SK-N-SH (cell line): ENCODE measurements at regions not wholly inside any gene's neighbourhood (a gene's known extent, or its start where the extent isn't known, plus 50 kb on each side); places are given as distances from the start of the nearest gene placed in this dataset.

ENCODE experiments used
- CTCF ChIA-PET: fragments of 300-600, 350-600 bp; formaldehyde crosslinking; extraction: SDS; loops from one replicate; lab custom pipeline; 2021; lab: Yijun Ruan, JAX
- POLR2A ChIA-PET: fragments of 350-600 bp; sonication (Branson Sonifier 250); formaldehyde crosslinking; extraction: SDS; loops from one replicate; lab custom pipeline; 2020; ENCODE audit warnings: antibody characterized with exemption, inconsistent platforms; lab: Yijun Ruan, JAX
- DNase-seq: peaks from one replicate; pipeline ENCODE4 v3.0.0; 2012
- H2AFZ ChIP-seq: fragments of 200-600 bp; sonication (generic); 2 replicates; pipeline ENCODE4 v1.8.1; 2016; ENCODE audit warnings: antibody characterized with exemption, mild to moderate bottlenecking, low read depth
- H3F3A ChIP-seq: fragments of 200-600 bp; sonication (generic); replicated peaks from 2 replicates; pipeline ENCODE3; 2016; ENCODE audit warnings: antibody characterized with exemption, mild to moderate bottlenecking; ENCODE audit not compliant: insufficient read depth
- H3K27ac ChIP-seq, 2 experiments: fragments of 200-500 bp in 1 of 2; fragments of 200-600 bp in 1 of 2; sonication (Bioruptor generic) in 1 of 2; sonication (generic), shearing (Covaris generic) in 1 of 2; 2 replicates each; pipeline versions ENCODE4 v1.5.1 to v1.6.1; 2014 to 2016; ENCODE audit warnings: low read depth in 2 of 2, inconsistent platforms in 1 of 2, low read length in 1 of 2, mild to moderate bottlenecking in 1 of 2, mixed read lengths in 1 of 2
- H3K27me3 ChIP-seq: fragments of 200-600 bp; sonication (generic), shearing (Covaris generic); 2 replicates; pipeline ENCODE4 v1.6.1; 2016; ENCODE audit warnings: mixed run types; ENCODE audit not compliant: insufficient read depth
- H3K36me3 ChIP-seq, 2 experiments: fragments of 200-500 bp in 1 of 2; fragments of 200-600 bp in 1 of 2; sonication (Bioruptor generic) in 1 of 2; sonication (generic) in 1 of 2; replicated peaks in 1 of 2; 2 replicates each; pipeline versions ENCODE3 to v1.5.1; 2014 to 2016; ENCODE audit warnings: low read length in 1 of 2, mild to moderate bottlenecking in 1 of 2; ENCODE audit not compliant: insufficient read depth in 2 of 2, control insufficient read depth in 1 of 2
- H3K4me1 ChIP-seq, 2 experiments: fragments of 200-500 bp in 1 of 2; fragments of 200-600 bp in 1 of 2; sonication (Bioruptor generic) in 1 of 2; sonication (generic), shearing (Covaris generic) in 1 of 2; 2 replicates each; pipeline versions ENCODE4 v1.5.1 to v1.6.1; 2014 to 2016; ENCODE audit warnings: low read depth in 1 of 2, low read length in 1 of 2, mixed run types in 1 of 2; ENCODE audit not compliant: insufficient read depth in 2 of 2, control insufficient read depth in 1 of 2
- H3K4me2 ChIP-seq: fragments of 200-600 bp; sonication (generic), shearing (Covaris generic); 2 replicates; pipeline ENCODE4 v1.6.1; 2017; ENCODE audit warnings: mixed run types
- H3K4me3 ChIP-seq, 2 experiments: fragments of 200-500 bp in 1 of 2; fragments of 200-600 bp in 1 of 2; sonication (Bioruptor generic) in 1 of 2; sonication (generic), shearing (Covaris generic) in 1 of 2; 2 replicates each; pipeline versions ENCODE4 v1.5.1 to v1.8.1; 2014 to 2016; ENCODE audit warnings: low read depth in 2 of 2, inconsistent platforms in 1 of 2, low read length in 1 of 2, mild to moderate bottlenecking in 1 of 2, mixed read lengths in 1 of 2, moderate library complexity in 1 of 2
- H3K79me2 ChIP-seq: fragments of 200-600 bp; sonication (generic); 2 replicates; pipeline ENCODE4 v1.8.1; 2017; ENCODE audit warnings: mild to moderate bottlenecking; ENCODE audit not compliant: insufficient read depth
- H3K9ac ChIP-seq: fragments of 200-600 bp; sonication (generic); 2 replicates; pipeline ENCODE4 v1.6.1; 2017; ENCODE audit warnings: mixed run types
- H3K9me2 ChIP-seq: fragments of 200-600 bp; sonication (generic); 2 replicates; pipeline ENCODE4 v1.6.1; 2017; ENCODE audit warnings: mixed run types
- H3K9me3 ChIP-seq: fragments of 200-600 bp; sonication (generic); 2 replicates; pipeline ENCODE4 v1.6.1; 2017; ENCODE audit warnings: mixed run types, mild to moderate bottlenecking, moderate library complexity
- H4K20me1 ChIP-seq: fragments of 200-600 bp; sonication (generic); 2 replicates; pipeline ENCODE4 v1.6.1; 2017; ENCODE audit warnings: mild to moderate bottlenecking, mixed run types; ENCODE audit not compliant: insufficient read depth
- CHD2 ChIP-seq: fragments of 150-350 bp; IDR thresholded peaks from 2 replicates; pipeline ENCODE4 v1.6.1; 2018; ENCODE audit warnings: low read length; ENCODE audit not compliant: partially characterized antibody
- ELF1 ChIP-seq: IDR thresholded peaks from 2 replicates; pipeline ENCODE4 v1.4.0; 2012
- EZH2phosphoT487 ChIP-seq: fragments of 200-600 bp; sonication (generic); IDR thresholded peaks from 2 replicates; pipeline ENCODE4 v1.6.1; 2017; ENCODE audit warnings: low read depth, mixed run types, mild to moderate bottlenecking, antibody characterized with exemption, moderate library complexity, borderline replicate concordance
- FOSL2 ChIP-seq: IDR thresholded peaks from 2 replicates; pipeline ENCODE4 v1.4.0; 2012; ENCODE audit warnings: low read depth, mild to moderate bottlenecking, moderate library complexity, borderline replicate concordance
- FOXJ3 ChIP-seq: sonication (generic); formaldehyde crosslinking; IDR thresholded peaks from 2 replicates; pipeline ENCODE4 v1.5.1; 2020; ENCODE audit warnings: mild to moderate bottlenecking, missing genetic modification reagents
- FOXM1 ChIP-seq: IDR thresholded peaks from 2 replicates; pipeline ENCODE4 v1.4.0; 2012; ENCODE audit warnings: low read depth, mild to moderate bottlenecking
- GABPA ChIP-seq: IDR thresholded peaks from 2 replicates; pipeline ENCODE4 v1.4.0; 2012; ENCODE audit warnings: low read depth, mild to moderate bottlenecking
- GATA2 ChIP-seq: sonication (generic); formaldehyde crosslinking; IDR thresholded peaks from 2 replicates; pipeline ENCODE4 v1.5.0; 2020; ENCODE audit warnings: mild to moderate bottlenecking, missing genetic modification reagents
- JUND ChIP-seq: IDR thresholded peaks from 2 replicates; pipeline ENCODE4 v1.4.0; 2012
- MXI1 ChIP-seq: IDR thresholded peaks from 2 replicates; pipeline ENCODE4 v1.6.1; 2012; ENCODE audit warnings: mild to moderate bottlenecking, low read depth, low read length, improper control_type of control experiment
- NFIC ChIP-seq: IDR thresholded peaks from 2 replicates; pipeline ENCODE4 v1.4.0; 2012; ENCODE audit warnings: borderline replicate concordance
- NRF1 ChIP-seq: IDR thresholded peaks from 2 replicates; pipeline ENCODE4 v1.6.1; 2012; ENCODE audit warnings: low read depth, mild to moderate bottlenecking, low read length
- PBX3 ChIP-seq: IDR thresholded peaks from 2 replicates; pipeline ENCODE4; 2012
- POLR2AphosphoS5 ChIP-seq: IDR thresholded peaks from 2 replicates; pipeline ENCODE4 v1.6.1; 2012; ENCODE audit warnings: low read depth, low read length
- RAD21 ChIP-seq: IDR thresholded peaks from 2 replicates; pipeline ENCODE4 v1.6.1; 2012; ENCODE audit warnings: mild to moderate bottlenecking, low read length
- RCOR1 ChIP-seq: fragments of 150-350 bp; IDR thresholded peaks from 2 replicates; pipeline ENCODE4 v1.6.1; 2017; ENCODE audit warnings: antibody characterized with exemption, low read length
- RFX5 ChIP-seq: IDR thresholded peaks from 2 replicates; pipeline ENCODE4 v1.6.1; 2012; ENCODE audit warnings: mild to moderate bottlenecking, improper control_type of control experiment, low read length
- RXRA ChIP-seq: IDR thresholded peaks from 2 replicates; pipeline ENCODE4 v1.4.0; 2012; ENCODE audit warnings: low read depth, mild to moderate bottlenecking, borderline replicate concordance
- SIN3A ChIP-seq: IDR thresholded peaks from 2 replicates; pipeline ENCODE4 v1.6.1; 2012; ENCODE audit warnings: low read depth, mild to moderate bottlenecking, low read length, moderate library complexity, borderline replicate concordance
- TAF1 ChIP-seq: IDR thresholded peaks from 2 replicates; pipeline ENCODE4 v1.6.1; 2012; ENCODE audit warnings: low read depth, mild to moderate bottlenecking, low read length, moderate library complexity, borderline replicate concordance
- TCF12 ChIP-seq: IDR thresholded peaks from 2 replicates; pipeline ENCODE4 v1.4.0; 2012
- TEAD4 ChIP-seq: IDR thresholded peaks from 2 replicates; pipeline ENCODE4 v1.4.0; 2012; ENCODE audit warnings: mild to moderate bottlenecking, borderline replicate concordance; ENCODE audit not compliant: insufficient read depth
- YY1 ChIP-seq: IDR thresholded peaks from 2 replicates; pipeline ENCODE4 v1.4.0; 2012; ENCODE audit warnings: low read depth, mild to moderate bottlenecking
- WGBS: methylation state at CpG from one replicate; pipeline ENCODE4 v1.1.6; 2017; ENCODE audit warnings: low lambda C conversion rate; 5-methylcytosine and 5-hydroxymethylcytosine counted together
- TF ChIP-seq, protein P1 (sequence below): IDR thresholded peaks from 2 replicates; pipeline ENCODE4 v1.4.0; 2012; ENCODE audit warnings: low read depth
- TF ChIP-seq, protein P2 (sequence below): IDR thresholded peaks from 2 replicates; pipeline ENCODE4 v1.4.0; 2012; ENCODE audit warnings: low read depth, borderline replicate concordance
- TF ChIP-seq, protein P3 (sequence below): IDR thresholded peaks from 2 replicates; pipeline ENCODE4 v1.4.0; 2012; ENCODE audit warnings: low read depth, borderline replicate concordance
- TF ChIP-seq, protein P4 (sequence below): fragments of 150-350 bp; IDR thresholded peaks from 2 replicates; pipeline ENCODE4 v1.6.1; 2016; ENCODE audit warnings: mild to moderate bottlenecking, low read depth, low read length
- TF ChIP-seq, protein P5 (sequence below): fragments of 150-350 bp; IDR thresholded peaks from 2 replicates; pipeline ENCODE4 v1.6.1; 2017; ENCODE audit warnings: antibody characterized with exemption, low read length, low read depth, borderline replicate concordance

DNA sequence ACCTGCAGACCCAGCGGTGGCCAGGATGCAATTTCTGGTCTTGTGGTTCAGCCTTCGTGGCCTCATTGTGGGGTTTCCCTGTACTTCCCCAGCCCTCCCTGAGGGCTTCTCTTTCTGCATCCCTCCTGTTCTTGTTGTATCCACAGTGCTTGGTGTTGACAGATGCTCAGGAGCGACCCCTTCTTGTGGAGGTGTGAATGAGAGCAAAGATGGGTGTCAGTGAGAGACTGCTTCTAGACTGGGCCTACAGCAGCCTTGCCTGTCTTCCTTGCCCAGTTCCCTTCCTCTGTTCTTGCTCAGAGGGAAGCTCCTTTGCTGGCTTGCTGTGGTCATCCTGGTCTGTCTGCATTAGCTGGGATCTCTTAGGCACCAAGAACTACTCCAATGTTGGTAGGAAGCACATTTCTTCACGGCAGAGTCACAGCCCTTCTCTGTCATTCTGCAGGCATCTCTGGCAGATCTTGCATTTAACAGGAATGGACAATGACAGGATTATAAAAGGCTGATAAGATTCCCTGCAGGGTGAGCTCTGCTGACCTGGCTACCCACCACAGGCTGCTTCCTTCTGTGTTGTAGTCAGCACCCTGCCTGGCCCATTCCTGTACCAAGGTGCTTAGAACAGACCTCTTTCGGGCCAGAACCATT, 317.8 kb upstream of the C2CD4B start:
- Histone ChIP-seq H3K27ac (peak overlapping the region; percentile 51 to 89), H3K9ac (0 out of 2 replicates have a peak overlapping the region, but pooled peaks have one; percentile 17), H3K4me2 (0 out of 2 replicates have a peak overlapping the region, but pooled peaks have one; percentile 9), H3K79me2 (peaks cover 17% of the 10 kb centered on the region), H4K20me1 (no peaks in the 10 kb centered on the region), H3K4me3 (no peak overlapping the region), H3K27me3 (no peaks in the 10 kb centered on the region), H3K9me3 (no peaks in the 10 kb centered on the region), H3K36me3 (no peaks in the 10 kb centered on the region), H2AFZ (no peak overlapping the region), H3K4me1 (peaks cover 12 to 22% of the 10 kb centered on the region in 2 experiments; a peak in 3 of 4 replicates), H3F3A (peaks cover 16% of the 10 kb centered on the region), H3K9me2 (no peaks in the 10 kb centered on the region)
- 57% methylated on average over 5 of the region's 5 CpGs for WGBS
- ChIA-PET CTCF (interaction anchor here (0.6 to 2.1 kb wide), 7 partner anchors 11 to 296 kb away, joined by 3 to 7 read pairs (median 5); no protein-coding TSS in a partner anchor), POLR2A (no interaction called here)
- DNase-seq: peak; percentile 74
- TF ChIP-seq, protein P1, sequence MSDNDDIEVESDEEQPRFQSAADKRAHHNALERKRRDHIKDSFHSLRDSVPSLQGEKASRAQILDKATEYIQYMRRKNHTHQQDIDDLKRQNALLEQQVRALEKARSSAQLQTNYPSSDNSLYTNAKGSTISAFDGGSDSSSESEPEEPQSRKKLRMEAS: no peak
- peak; percentile 81 for TF ChIP-seq GATA2 (CRISPR knock-in tag)
- TF ChIP-seq FOSL2: peak; percentile 25; the same call in 1 of the 2 replicates
- peak; percentile 46; the same call in 1 of the 2 replicates for TF ChIP-seq JUND
- TF ChIP-seq, protein P2, sequence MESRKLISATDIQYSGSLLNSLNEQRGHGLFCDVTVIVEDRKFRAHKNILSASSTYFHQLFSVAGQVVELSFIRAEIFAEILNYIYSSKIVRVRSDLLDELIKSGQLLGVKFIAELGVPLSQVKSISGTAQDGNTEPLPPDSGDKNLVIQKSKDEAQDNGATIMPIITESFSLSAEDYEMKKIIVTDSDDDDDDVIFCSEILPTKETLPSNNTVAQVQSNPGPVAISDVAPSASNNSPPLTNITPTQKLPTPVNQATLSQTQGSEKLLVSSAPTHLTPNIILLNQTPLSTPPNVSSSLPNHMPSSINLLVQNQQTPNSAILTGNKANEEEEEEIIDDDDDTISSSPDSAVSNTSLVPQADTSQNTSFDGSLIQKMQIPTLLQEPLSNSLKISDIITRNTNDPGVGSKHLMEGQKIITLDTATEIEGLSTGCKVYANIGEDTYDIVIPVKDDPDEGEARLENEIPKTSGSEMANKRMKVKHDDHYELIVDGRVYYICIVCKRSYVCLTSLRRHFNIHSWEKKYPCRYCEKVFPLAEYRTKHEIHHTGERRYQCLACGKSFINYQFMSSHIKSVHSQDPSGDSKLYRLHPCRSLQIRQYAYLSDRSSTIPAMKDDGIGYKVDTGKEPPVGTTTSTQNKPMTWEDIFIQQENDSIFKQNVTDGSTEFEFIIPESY: no peak
- peak; percentile 92 for TF ChIP-seq PBX3
- TF ChIP-seq CHD2: peak; percentile 18
- TF ChIP-seq ELF1: no peak
- no peak for TF ChIP-seq GABPA
- no peak for TF ChIP-seq POLR2AphosphoS5
- TF ChIP-seq NRF1: no peak
- 0 out of 2 replicates have a peak, but pooled peaks have one; percentile 19 for TF ChIP-seq MXI1
- TF ChIP-seq RFX5: no peak
- TF ChIP-seq, protein P3, sequence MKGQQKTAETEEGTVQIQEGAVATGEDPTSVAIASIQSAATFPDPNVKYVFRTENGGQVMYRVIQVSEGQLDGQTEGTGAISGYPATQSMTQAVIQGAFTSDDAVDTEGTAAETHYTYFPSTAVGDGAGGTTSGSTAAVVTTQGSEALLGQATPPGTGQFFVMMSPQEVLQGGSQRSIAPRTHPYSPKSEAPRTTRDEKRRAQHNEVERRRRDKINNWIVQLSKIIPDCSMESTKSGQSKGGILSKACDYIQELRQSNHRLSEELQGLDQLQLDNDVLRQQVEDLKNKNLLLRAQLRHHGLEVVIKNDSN: no peak
- TF ChIP-seq RAD21: peak; percentile 46
- TF ChIP-seq TAF1: no peak
- TF ChIP-seq FOXJ3 (CRISPR knock-in tag): 0 out of 2 replicates have a peak, but pooled peaks have one; percentile 41
- peak; percentile 85 for TF ChIP-seq TCF12
- TF ChIP-seq SIN3A: no peak
- TF ChIP-seq, protein P4, sequence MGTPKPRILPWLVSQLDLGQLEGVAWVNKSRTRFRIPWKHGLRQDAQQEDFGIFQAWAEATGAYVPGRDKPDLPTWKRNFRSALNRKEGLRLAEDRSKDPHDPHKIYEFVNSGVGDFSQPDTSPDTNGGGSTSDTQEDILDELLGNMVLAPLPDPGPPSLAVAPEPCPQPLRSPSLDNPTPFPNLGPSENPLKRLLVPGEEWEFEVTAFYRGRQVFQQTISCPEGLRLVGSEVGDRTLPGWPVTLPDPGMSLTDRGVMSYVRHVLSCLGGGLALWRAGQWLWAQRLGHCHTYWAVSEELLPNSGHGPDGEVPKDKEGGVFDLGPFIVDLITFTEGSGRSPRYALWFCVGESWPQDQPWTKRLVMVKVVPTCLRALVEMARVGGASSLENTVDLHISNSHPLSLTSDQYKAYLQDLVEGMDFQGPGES: no peak
- TF ChIP-seq RXRA: peak; percentile 21; the same call in 1 of the 2 replicates
- no peak for TF ChIP-seq EZH2phosphoT487
- TF ChIP-seq TEAD4: peak; percentile 39; the same call in 1 of the 2 replicates
- TF ChIP-seq YY1: no peak
- no peak for TF ChIP-seq FOXM1
- TF ChIP-seq, protein P5, sequence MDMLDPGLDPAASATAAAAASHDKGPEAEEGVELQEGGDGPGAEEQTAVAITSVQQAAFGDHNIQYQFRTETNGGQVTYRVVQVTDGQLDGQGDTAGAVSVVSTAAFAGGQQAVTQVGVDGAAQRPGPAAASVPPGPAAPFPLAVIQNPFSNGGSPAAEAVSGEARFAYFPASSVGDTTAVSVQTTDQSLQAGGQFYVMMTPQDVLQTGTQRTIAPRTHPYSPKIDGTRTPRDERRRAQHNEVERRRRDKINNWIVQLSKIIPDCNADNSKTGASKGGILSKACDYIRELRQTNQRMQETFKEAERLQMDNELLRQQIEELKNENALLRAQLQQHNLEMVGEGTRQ: no peak
- peak; percentile 81; the same call in 1 of the 2 replicates for TF ChIP-seq RCOR1
- TF ChIP-seq NFIC: no peak; the same call in 1 of the 2 replicates
